Tibial nerve (tissue), 4 donors: ENCODE measurements at regions not wholly inside any gene's neighbourhood (a gene's known extent, or its start where the extent isn't known, plus 50 kb on each side); places are given as distances from the start of the nearest gene placed in this dataset.

Experiments
- CTCF ChIP-seq, 5 experiments: fragments of 200-600 bp in 3 of 5; fragments of 450-650 bp in 2 of 5; sonication (generic) in 3 of 5; IDR thresholded peaks; one replicate each; pipeline ENCODE4 v1.5.1; 2016 to 2019; ENCODE audit warnings: antibody characterized with exemption in 5 of 5, mild to moderate bottlenecking in 3 of 5, moderate library complexity in 2 of 5
- EP300 ChIP-seq, 2 donors: sonication (generic); formaldehyde crosslinking; IDR thresholded peaks; one replicate each; pipeline ENCODE4 v1.6.1; 2017; ENCODE audit warnings: antibody characterized with exemption in 2 of 2, mild to moderate bottlenecking in 1 of 2
- POLR2A ChIP-seq, 2 donors: fragments of 450-650 bp; IDR thresholded peaks; one replicate each; pipeline ENCODE4 v1.6.1; 2017; ENCODE audit warnings: antibody characterized with exemption in 2 of 2, mild to moderate bottlenecking in 2 of 2, moderate library complexity in 2 of 2

- TF ChIP-seq CTCF (IDR thresholded peaks at IDR 0.05) (no peak), POLR2A (IDR thresholded peaks at IDR 0.05) (no peak), EP300 (IDR thresholded peaks at IDR 0.05) (no peak)
Observed at GRCh38 chr4:92249541-92249940, 54.2 kb upstream of the GRID2 start.
